Ovary (tissue), 3 donors: ENCODE measurements at regions not wholly inside any gene's neighbourhood (a gene's known extent, or its start where the extent isn't known, plus 50 kb on each side); places are given as distances from the start of the nearest gene placed in this dataset.

ENCODE experiments used
- CTCF ChIP-seq, 3 donors: fragments of 450-650 bp in 2 of 3; fragments of 200-600 bp in 1 of 3; IDR thresholded peaks; one replicate each; pipeline versions ENCODE4 v1.5.1 to v1.8.0; 2016 to 2022; ENCODE audit warnings: antibody characterized with exemption in 3 of 3, mild to moderate bottlenecking in 1 of 3
- POLR2A ChIP-seq: fragments of 450-650 bp; IDR thresholded peaks from one replicate; pipeline ENCODE4 v1.6.1; 2017; ENCODE audit warnings: antibody characterized with exemption, mild to moderate bottlenecking, moderate library complexity
- donor health status: DM: no; HTN: no; CAD: no.

DNA sequence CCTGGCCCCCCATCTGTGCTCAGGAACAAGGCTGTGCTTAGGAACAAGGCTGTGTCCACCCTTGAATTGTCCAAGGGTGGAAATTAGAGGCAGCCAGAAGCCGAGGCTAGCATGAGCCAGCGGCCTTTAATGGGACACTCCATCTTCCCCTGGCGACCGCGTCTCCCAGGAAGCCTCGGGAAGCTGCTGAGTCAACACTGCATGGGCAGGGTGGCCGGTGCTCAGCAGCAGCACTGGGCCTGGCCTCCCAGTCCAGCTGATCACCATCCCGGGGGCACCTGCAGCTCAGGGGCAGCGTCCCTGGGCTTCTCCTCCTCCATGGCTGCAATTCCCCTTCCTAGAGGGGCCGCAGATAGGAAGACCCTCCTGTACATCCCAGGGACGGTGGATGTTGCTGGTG is 180.8 kb downstream of the ENGASE start:
- TF ChIP-seq CTCF (IDR thresholded peaks at IDR 0.05) (no peak), POLR2A (no peak)
